Natural killer cell (primary cell): ENCODE measurements at regions not wholly inside any gene's neighbourhood (a gene's known extent, or its start where the extent isn't known, plus 50 kb on each side); places are given as distances from the start of the nearest gene placed in this dataset.

Experiments used
- ATAC-seq, 3 donors: fragments of 150-1000 bp in 2 of 3; fragments of 200-7000 bp in 1 of 3; cut with Tn5 transposase; 1 replicate in 1 of 3; 2 replicates in 2 of 3; pipeline ENCODE4 v1.10.0; 2021; ENCODE audit warnings: mild to moderate bottlenecking in 2 of 3, moderate library complexity in 2 of 3
- DNase-seq, 2 donors: peaks; one replicate each; pipeline versions ENCODE4 v3.0.0 to v3.0.0-alpha.2; 2013 to 2021; ENCODE audit warnings: mixed read lengths in 1 of 2
- H3K27ac ChIP-seq: one replicate; pipeline ENCODE4 v1.5.1; 2013; ENCODE audit warnings: mild to moderate bottlenecking, low read length
- H3K27me3 ChIP-seq: one replicate; pipeline ENCODE4 v1.6.1; 2013; ENCODE audit warnings: low read length; ENCODE audit not compliant: control insufficient read depth, insufficient read depth
- H3K36me3 ChIP-seq: one replicate; pipeline ENCODE4 v1.6.1; 2013; ENCODE audit warnings: low read length; ENCODE audit not compliant: control insufficient read depth, insufficient read depth
- H3K4me1 ChIP-seq: one replicate; pipeline ENCODE4 v1.6.1; 2013; ENCODE audit warnings: low read length; ENCODE audit not compliant: control insufficient read depth, insufficient read depth
- H3K4me3 ChIP-seq: one replicate; pipeline ENCODE4 v1.5.1; 2013; ENCODE audit warnings: low read length
- H3K9me3 ChIP-seq: one replicate; pipeline ENCODE4 v1.6.1; 2013; ENCODE audit warnings: low read length; ENCODE audit not compliant: control insufficient read depth, insufficient read depth
- H3K27ac Mint-ChIP-seq, 2 donors: one replicate each; pipeline ENCODE4 v1.8.0; 2022; ENCODE audit warnings: mild to moderate bottlenecking in 2 of 2, mixed read lengths in 2 of 2, moderate library complexity in 1 of 2
- H3K27me3 Mint-ChIP-seq, 2 donors: one replicate each; pipeline ENCODE4 v1.8.0; 2022; ENCODE audit warnings: low read depth in 2 of 2, mixed read lengths in 2 of 2
- H3K36me3 Mint-ChIP-seq: one replicate; pipeline ENCODE4 v1.8.0; 2022; ENCODE audit warnings: mixed read lengths
- H3K4me1 Mint-ChIP-seq, 2 donors: one replicate each; pipeline ENCODE4 v1.8.0; 2022; ENCODE audit warnings: mixed read lengths in 2 of 2
- H3K4me3 Mint-ChIP-seq: one replicate; pipeline ENCODE4 v1.8.0; 2022; ENCODE audit warnings: mild to moderate bottlenecking, moderate library complexity, mixed read lengths
- H3K9me3 Mint-ChIP-seq, 2 donors: one replicate each; pipeline ENCODE4 v1.8.0; 2022; ENCODE audit warnings: mixed read lengths in 2 of 2
- CTCF ChIP-seq: fragments of 200-600 bp; IDR thresholded peaks from one replicate; pipeline ENCODE4 v1.8.0; 2022; ENCODE audit warnings: antibody characterized with exemption
- WGBS: methylation state at CpG from one replicate; pipeline ENCODE4 v1.1.7; 2013; ENCODE audit warnings: missing lambda C conversion rate; ENCODE audit not compliant: insufficient coverage; 5-methylcytosine and 5-hydroxymethylcytosine counted together
- intact Hi-C: fragments of 100-400 bp; cut with micrococcal nuclease; formaldehyde crosslinking; loops from one replicate; pipeline ENCODE4 v1.14.2; 2022

- Histone ChIP-seq H3K27me3 (peaks cover 56% of the 10 kb centered on the region), H3K27ac (no peak overlapping the region), H3K4me3 (no peak overlapping the region), H3K4me1 (peaks cover 19% of the 10 kb centered on the region), H3K9me3 (no peaks in the 10 kb centered on the region), H3K36me3 (no peaks in the 10 kb centered on the region)
- intact Hi-C loops, result loop anchor here (5.0 kb wide), 1 partner anchor 708 kb away; the partner anchor contains the start of gene TRIB2
- Mint-ChIP-seq H3K36me3 (no peaks in the 10 kb centered on the region), H3K9me3 (no peaks in the 10 kb centered on the region), H3K4me1 (peaks cover 47 to 52% of the 10 kb centered on the region in 2 donors), H3K27ac (no peak overlapping the region), H3K27me3 (peaks cover 74 to 93% of the 10 kb centered on the region in 2 donors), H3K4me3 (no peak overlapping the region)
- WGBS, result 100% methylated on average over 3 of the region's 3 CpGs
- DNase-seq (no peak), ATAC-seq (no peak)
- no peak for TF ChIP-seq CTCF
Observed at GRCh38 chr2:12009323-12009905, 263.0 kb downstream of the LPIN1 start.

- peaks cover 75 to 91% of the 10 kb centered on the region in 2 donors for H3K27me3 Mint-ChIP-seq
Observed at GRCh38 chr2:12010059-12010458, 263.6 kb downstream of the LPIN1 start.

GRCh38 chr2:12010779-12011178 is 264.3 kb downstream of the LPIN1 start:
- intact Hi-C loops, result no loop called here

More at GRCh38 chr2:12010059-12010458, 263.6 kb downstream of the LPIN1 start:
- Histone ChIP-seq H3K4me3 (no peak overlapping the region), H3K4me1 (peaks cover 14% of the 10 kb centered on the region), H3K36me3 (no peaks in the 10 kb centered on the region), H3K27me3 (peaks cover 52% of the 10 kb centered on the region), H3K9me3 (no peaks in the 10 kb centered on the region), H3K27ac (no peak overlapping the region)
- no peak overlapping the region for H3K4me3 Mint-ChIP-seq
- intact Hi-C loops, result no loop called here
- H3K4me1 Mint-ChIP-seq, result peaks cover 47 to 48% of the 10 kb centered on the region in 2 donors
- TF ChIP-seq CTCF, result no peak
- H3K9me3 Mint-ChIP-seq, result no peaks in the 10 kb centered on the region
- DNase-seq (no peak), ATAC-seq (no peak)
- H3K27ac Mint-ChIP-seq, result no peak overlapping the region
- WGBS, result 100% methylated on average over 1 of the region's 1 CpG
- H3K36me3 Mint-ChIP-seq, result no peaks in the 10 kb centered on the region

More at GRCh38 chr2:12010779-12011178, 264.3 kb downstream of the LPIN1 start:
- DNase-seq (no peak), ATAC-seq (no peak)
- Mint-ChIP-seq H3K4me3 (no peak overlapping the region), H3K9me3 (no peaks in the 10 kb centered on the region), H3K27me3 (peaks cover 76 to 92% of the 10 kb centered on the region in 2 donors), H3K27ac (no peak overlapping the region), H3K4me1 (peaks cover 40 to 42% of the 10 kb centered on the region in 2 donors), H3K36me3 (no peaks in the 10 kb centered on the region)
- no peak for TF ChIP-seq CTCF
- Histone ChIP-seq H3K27me3 (peaks cover 52% of the 10 kb centered on the region), H3K36me3 (no peaks in the 10 kb centered on the region), H3K27ac (no peak overlapping the region), H3K4me1 (peaks cover 7% of the 10 kb centered on the region), H3K4me3 (no peak overlapping the region), H3K9me3 (no peaks in the 10 kb centered on the region)
- 96% methylated on average over 4 of the region's 4 CpGs for WGBS
